IPS-NIHi7 (cell line): ENCODE measurements at regions not wholly inside any gene's neighbourhood (a gene's known extent, or its start where the extent isn't known, plus 50 kb on each side); places are given as distances from the start of the nearest gene placed in this dataset.

Experiments
- DNase-seq: peaks from one replicate; pipeline ENCODE4 v3.0.0; 2012; ENCODE audit warnings: mixed read lengths; ENCODE audit errors: extremely low spot score

GRCh38 chr15:91737151-91737818 lies 116.2 kb upstream of the SLCO3A1 start:
- no peak for DNase-seq

DNA sequence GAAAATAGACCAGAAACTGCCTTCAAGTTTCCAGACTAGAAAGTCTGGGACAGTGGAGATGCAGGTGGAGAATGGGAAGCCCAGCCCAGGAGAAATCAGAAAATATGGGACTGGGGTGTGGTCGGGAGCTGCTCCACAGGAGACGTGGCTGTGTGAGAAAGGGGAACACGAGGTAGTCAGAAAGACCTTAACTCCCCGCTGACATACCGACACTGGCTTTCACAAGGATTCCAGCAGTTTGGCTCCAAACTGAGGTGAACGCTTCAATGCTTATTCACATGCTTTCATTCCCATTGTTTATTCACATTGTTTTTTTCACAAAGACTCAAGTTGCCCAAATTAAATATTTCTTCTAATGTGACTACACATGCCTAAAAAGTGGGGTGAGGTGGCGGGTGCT lies 111.5 kb upstream of the SLCO3A1 start:
- DNase-seq, result no peak

- no peak for DNase-seq
Observed at GRCh38 chr15:91751611-91752010, 101.9 kb upstream of the SLCO3A1 start.

DNA sequence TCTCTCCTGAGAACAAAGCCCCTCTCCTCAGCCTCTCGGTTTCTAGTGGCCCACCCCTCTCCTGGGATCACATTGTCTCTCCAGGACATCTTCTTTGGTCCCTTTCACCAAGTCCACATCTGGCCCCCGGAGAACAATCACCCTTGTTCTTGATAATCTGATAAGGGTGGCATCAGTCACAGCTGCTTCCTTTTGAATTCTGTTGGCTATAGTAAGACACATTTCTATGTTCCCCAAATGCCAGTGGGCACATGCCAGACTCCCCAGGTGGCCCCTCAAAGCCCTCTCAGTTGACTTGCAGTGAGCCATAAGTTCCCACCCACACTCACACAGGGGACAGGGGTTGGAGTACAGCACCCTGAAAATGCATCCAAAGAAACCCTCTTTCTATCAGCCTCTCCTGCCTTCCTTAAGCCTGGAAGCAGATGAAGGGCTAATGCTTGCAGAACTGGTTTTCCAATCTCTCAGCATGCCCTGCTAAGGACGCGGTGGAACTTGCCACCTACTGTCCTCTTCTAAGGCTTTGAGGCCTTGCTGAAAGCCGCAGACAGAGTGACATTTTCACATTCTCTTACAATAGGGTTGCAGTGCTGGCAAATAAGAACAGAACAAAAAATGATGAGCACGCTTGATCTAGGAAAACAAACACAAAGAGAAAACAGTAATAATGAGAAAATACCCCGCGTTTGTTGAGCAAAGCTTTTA lies 101.3 kb upstream of the SLCO3A1 start:
- DNase-seq, result no peak

GRCh38 chr15:91759560-91759959 lies 93.9 kb upstream of the SLCO3A1 start:
- DNase-seq, result no peak

- no peak for DNase-seq
Observed at GRCh38 chr15:91765660-91766059, 87.8 kb upstream of the SLCO3A1 start.

DNA sequence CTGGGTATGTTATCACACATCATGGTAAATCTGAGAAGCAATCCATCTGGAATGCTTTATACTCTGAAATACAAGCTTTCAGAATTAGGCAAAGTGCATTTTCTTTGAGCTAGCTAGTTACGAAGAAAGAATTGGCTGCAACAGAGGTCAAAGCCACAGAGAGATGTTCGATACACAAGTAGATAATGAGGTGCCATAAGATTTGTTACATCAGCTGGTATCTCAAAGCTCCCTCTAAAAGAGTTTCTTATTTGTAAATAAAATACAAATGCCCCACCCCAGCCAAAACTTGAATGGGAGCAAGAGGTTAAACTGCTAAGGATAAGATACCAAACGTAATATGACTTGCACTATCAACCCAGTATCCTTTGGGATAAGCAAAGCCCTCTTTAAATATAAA lies 84.0 kb upstream of the SLCO3A1 start:
- no peak for DNase-seq

- no peak for DNase-seq
Observed at GRCh38 chr15:91769894-91770293, 83.6 kb upstream of the SLCO3A1 start.

- DNase-seq, result no peak
Observed at GRCh38 chr15:91776104-91776503, 77.4 kb upstream of the SLCO3A1 start.

DNA sequence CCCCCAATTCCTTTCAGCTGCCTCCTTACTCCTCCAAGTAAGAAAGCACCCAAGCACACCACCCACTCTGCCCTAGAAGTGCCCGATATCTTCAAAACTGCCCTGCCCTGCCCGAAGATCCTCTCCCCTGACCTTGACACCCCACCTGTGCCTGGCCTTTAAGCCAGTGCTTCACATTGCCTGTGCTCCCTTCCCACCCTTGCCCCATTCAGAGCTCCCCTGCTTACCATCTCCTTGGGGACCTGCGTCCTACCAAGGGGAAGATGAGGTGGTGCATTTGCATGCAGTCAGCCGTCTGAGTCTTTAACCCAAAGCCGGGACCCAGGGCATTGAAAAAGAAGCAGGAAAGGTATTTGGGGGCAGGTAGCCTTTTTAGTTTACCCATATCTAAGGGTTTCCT lies 73.5 kb upstream of the SLCO3A1 start:
- no peak for DNase-seq

GRCh38 chr15:91780387-91780786 lies 73.1 kb upstream of the SLCO3A1 start:
- DNase-seq, result no peak

DNA sequence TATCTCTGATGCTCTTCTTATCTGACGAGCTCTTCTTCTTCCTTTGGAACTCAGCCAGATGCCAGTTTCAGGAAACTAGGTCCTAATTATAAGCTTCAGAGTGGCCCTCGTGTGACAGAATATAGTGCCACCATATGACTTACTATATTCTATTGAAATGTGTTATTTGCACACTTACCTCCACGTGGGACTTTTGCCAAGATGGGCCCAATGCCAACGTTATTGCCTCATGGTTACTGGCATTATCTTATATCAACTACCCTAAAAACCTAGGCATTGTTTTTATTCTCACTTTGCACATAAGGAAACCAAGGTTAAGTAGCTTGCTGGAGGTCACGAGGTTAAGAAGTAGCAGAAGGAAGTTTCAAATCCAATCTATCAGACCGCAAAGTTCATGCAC lies 71.3 kb upstream of the SLCO3A1 start:
- DNase-seq, result no peak

DNA sequence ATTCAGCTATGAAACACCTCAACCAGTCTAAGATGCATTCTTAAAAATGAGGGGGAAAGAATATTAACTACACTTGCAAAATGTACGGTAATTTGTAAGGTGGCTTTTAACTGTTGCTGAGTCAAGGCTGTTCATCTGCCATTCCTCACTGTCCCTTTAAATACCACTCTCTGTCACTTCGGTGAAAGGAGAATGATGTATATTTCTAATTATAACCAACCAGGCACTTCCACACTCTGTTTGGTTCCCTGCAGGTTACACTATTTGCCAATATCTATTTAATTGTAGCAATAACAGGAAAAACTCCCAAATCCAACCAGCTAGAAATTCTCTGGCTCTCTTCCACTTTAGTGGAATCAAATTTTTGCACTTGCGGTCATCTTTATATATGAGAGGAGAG lies 70.5 kb upstream of the SLCO3A1 start:
- DNase-seq, result no peak

GRCh38 chr15:91783451-91783850 lies 70.1 kb upstream of the SLCO3A1 start:
- DNase-seq, result no peak

DNA sequence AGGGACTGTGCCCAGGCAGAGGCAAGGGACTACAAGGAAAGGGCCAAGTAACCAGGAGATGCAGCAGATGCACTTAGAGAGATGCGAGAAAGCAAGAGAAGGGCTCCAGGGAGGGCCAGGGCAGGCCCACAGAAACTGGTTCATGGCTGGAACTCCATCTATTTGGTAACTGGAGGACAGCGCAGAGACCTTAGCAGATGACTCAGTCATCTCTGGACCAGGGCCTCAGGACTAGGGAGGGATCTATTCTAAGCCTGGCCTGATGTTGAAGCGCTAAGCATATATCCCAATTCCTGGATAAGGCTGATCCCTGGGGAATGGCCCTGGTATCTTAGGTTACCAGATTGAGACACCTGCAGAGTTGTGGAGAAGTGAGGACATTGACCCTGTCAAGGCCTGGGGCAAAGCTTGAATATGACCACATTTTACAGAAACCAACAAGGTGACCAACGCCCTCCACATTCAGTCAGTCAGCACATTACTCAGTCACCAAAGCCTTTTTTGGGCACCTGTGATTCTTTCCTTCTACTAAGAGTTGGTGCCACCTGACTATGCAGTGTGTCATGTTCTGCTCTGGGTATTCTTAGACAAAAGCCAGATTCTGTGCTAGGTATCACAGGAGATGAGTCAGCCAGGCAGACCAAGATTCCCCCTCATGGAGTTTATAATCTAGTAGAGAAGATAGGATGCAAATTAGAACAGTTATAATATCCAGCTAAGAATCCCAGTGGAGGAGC lies 68.4 kb upstream of the SLCO3A1 start:
- DNase-seq, result no peak

DNA sequence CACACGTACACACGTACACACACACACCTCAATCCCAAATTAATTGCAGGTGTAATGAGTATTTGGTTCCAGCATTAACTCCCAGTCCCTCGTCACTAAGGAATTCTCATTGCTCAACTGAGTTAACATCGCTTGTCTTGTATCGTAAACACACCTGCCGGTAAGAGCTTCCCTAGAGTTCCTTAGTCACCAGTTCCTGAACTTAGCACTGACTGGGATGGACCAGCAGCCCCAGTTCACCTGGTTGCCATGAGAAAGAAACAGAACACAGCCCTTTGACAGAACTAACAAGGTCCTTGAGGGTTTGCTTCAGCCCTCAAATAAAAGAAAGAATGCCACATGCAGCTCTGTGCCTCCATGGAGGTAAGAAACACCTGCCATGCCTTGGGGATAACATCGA lies 66.3 kb upstream of the SLCO3A1 start:
- no peak for DNase-seq

DNA sequence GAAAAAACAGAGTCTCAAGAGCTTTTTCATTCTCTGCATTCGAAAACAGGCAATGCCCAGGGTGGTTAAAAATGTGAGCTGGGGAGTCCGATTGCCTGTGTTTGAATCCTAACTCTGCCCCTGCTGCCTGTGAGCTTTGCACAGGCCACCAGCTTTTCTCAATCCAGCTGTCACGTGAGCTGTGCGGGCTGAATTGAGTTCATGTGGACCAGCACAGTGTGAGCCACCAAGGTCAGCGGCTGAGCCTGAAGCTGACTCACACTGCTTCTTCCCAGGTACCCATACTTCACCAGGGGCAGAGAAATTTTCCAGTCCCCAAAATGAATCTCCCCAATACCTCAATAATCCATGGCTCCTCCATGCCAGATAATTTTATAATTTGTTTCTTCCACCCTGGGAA lies 64.4 kb upstream of the SLCO3A1 start:
- DNase-seq, result no peak

DNA sequence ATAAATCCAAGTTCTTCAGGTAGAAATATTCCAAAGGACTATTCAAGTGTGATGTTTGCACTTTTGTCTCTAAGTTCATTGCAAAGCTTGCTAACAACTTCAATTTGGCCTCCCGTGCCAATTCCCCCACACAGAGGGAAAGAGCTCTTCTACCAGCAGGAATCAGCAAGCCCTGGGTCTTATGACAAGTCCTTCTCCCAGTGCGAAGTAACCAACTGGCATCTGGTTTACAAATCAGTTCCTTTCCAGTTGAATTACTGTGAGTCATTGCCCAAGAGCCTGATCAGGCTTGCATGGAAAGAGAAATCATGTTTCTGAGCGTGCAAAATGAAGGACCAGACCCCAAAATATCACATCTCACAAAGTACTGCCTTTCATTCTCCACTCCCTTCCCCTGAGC lies 62.7 kb upstream of the SLCO3A1 start:
- no peak for DNase-seq

DNA sequence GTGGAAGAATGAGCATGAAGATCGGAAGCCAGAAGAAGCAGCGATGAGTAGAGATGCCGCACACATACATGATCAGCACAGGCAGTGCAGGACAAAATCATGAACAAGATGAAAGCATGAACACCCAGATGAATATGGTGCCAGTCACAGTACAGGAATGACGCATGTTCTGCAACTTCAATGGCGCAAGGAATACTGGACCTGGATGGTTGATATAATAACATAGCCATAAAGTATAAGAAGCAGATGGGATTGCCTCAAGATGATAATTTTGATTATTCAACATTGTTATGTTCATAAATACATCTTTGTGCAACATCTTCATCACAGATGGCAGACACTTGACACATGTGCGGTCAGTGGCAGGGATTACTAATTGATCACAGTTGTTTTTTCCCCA lies 59.7 kb upstream of the SLCO3A1 start:
- DNase-seq, result no peak

GRCh38 chr15:91795235-91795634 lies 58.3 kb upstream of the SLCO3A1 start:
- no peak for DNase-seq

- no peak for DNase-seq
Observed at GRCh38 chr15:91801836-91802534, 51.5 kb upstream of the SLCO3A1 start.

- DNase-seq, result no peak
Observed at GRCh38 chr15:91803260-91803659, 50.2 kb upstream of the SLCO3A1 start.
